ENCODE measurements at regions not wholly inside any gene's neighbourhood (a gene's known extent, or its start where the extent isn't known, plus 50 kb on each side); places are given as distances from the start of the nearest gene placed in this dataset.

DNA sequence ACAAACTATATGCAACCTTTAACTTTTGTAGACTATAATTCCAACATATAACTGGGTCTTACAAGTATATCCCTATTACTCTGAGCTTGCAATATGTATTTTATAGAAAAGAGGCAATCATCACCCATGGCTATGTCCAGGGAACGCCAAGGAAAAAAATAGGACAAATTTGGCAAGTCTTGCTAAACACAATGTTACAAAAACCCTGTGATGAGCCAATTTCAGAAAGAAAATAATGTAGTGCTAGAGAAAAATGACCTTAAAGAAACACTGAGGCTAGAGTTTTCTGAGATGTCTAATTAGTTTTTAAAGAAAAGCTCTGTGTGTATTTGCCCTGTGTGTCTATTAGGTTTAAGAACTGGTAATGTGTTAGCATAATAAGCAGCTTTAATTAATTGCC, 68.0 kb upstream of the FREM2 start:
- H3K9me3 ChIP-seq (ENCODE audit: control insufficient read depth, low read depth, low read length) = no peaks in the 10 kb centered on the region
- H3K4me3 ChIP-seq (ENCODE audit: low read length) = no peak overlapping the region
- no peaks in the 10 kb centered on the region for H3K36me3 ChIP-seq (ENCODE audit: control insufficient read depth, low read depth, low read length)
- no peak overlapping the region for H3K9ac ChIP-seq (ENCODE audit: low read length)
- H3K27me3 ChIP-seq (ENCODE audit: control insufficient read depth, insufficient read depth, low read length) = no peaks in the 10 kb centered on the region
- no peak overlapping the region for H3K27ac ChIP-seq (ENCODE audit: low read length)
- H3K4me1 ChIP-seq (ENCODE audit: control insufficient read depth, low read depth, low read length) = peaks cover 4% of the 10 kb centered on the region

DNA sequence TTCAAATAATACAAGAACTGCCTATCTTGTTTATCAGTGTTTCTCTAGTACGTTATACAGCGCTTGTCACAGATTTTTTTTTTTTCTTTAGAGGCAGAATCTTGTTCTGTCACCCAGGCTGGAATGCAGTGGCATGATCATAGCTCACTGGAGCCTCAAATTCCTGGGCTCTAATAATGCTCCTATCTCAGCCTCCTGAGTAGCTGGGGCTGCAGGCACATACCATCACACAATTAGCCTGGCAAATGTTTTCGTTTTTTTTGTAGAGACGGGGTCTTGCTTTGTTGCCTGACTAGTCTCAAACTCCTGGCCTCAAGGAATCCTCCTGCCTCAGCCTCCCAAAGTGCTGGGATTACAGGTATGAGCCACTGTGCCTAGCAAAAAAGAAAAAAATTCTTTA, 66.0 kb upstream of the FREM2 start:
- Histone ChIP-seq H3K36me3 (ENCODE audit: control insufficient read depth, low read depth, low read length) (no peaks in the 10 kb centered on the region), H3K9me3 (ENCODE audit: control insufficient read depth, low read depth, low read length) (no peaks in the 10 kb centered on the region), H3K4me1 (ENCODE audit: control insufficient read depth, low read depth, low read length) (peaks cover 18% of the 10 kb centered on the region), H3K27ac (ENCODE audit: low read length) (no peak overlapping the region), H3K27me3 (ENCODE audit: control insufficient read depth, insufficient read depth, low read length) (no peaks in the 10 kb centered on the region), H3K9ac (ENCODE audit: low read length) (no peak overlapping the region), H3K4me3 (ENCODE audit: low read length) (no peak overlapping the region)

DNA sequence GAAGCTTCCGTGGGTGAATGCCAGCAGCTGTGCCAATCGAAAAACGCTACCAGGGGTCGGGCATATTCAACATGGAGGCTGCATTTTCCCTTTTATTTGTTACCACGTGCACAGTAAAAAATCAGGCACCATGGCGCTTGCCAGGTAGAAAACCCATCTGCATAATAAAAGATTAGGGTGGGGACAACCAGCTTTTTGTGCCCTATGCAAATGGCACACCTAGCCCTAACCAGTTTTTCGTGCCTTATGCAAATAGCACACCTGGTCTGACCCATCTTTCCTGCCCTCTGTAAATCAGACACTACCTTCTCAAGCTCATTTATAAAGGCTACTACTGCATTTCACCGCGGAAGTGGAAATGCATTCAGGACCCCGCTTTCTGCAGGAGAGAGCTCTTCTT, 62.1 kb upstream of the FREM2 start:
- Histone ChIP-seq H3K9ac (ENCODE audit: low read length) (peak overlapping the region; percentile 34), H3K27ac (ENCODE audit: low read length) (no peak overlapping the region)

DNA sequence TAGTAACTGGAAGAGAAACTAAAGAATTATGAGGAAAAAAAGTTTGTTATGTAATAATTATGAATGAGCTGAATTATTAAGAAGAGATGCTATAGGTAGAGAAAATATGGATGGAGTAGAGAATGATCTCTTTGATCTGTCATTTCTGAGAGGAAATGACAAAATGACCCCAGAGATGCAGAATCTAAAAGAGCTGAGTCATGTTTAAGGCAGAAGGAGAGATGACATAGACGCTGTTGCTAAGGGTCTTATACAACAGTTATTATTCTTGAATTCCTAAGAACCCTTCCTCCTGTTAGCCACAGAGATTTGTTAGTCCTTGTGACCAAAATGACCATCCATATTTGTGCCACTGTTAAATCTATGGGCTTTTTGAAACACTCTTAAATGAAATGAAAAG, 58.3 kb upstream of the FREM2 start:
- no peaks in the 10 kb centered on the region for H3K36me3 ChIP-seq (ENCODE audit: control insufficient read depth, low read depth, low read length)
- no peaks in the 10 kb centered on the region for H3K9me3 ChIP-seq (ENCODE audit: control insufficient read depth, low read depth, low read length)
- H3K4me3 ChIP-seq (ENCODE audit: low read length) = no peak overlapping the region
- H3K27ac ChIP-seq (ENCODE audit: low read length) = no peak overlapping the region
- H3K4me1 ChIP-seq (ENCODE audit: control insufficient read depth, low read depth, low read length) = peaks cover 18% of the 10 kb centered on the region
- no peaks in the 10 kb centered on the region for H3K27me3 ChIP-seq (ENCODE audit: control insufficient read depth, insufficient read depth, low read length)
- no peak overlapping the region for H3K9ac ChIP-seq (ENCODE audit: low read length)

More for the DNA sequence above, 62.1 kb upstream of the FREM2 start:
- no peaks in the 10 kb centered on the region for H3K9me3 ChIP-seq (ENCODE audit: control insufficient read depth, low read depth, low read length)
- no peaks in the 10 kb centered on the region for H3K36me3 ChIP-seq (ENCODE audit: control insufficient read depth, low read depth, low read length)
- no peaks in the 10 kb centered on the region for H3K27me3 ChIP-seq (ENCODE audit: control insufficient read depth, insufficient read depth, low read length)
- H3K4me1 ChIP-seq (ENCODE audit: control insufficient read depth, low read depth, low read length) = peaks cover 18% of the 10 kb centered on the region
- H3K4me3 ChIP-seq (ENCODE audit: low read length) = peak overlapping the region; percentile 36

DNA sequence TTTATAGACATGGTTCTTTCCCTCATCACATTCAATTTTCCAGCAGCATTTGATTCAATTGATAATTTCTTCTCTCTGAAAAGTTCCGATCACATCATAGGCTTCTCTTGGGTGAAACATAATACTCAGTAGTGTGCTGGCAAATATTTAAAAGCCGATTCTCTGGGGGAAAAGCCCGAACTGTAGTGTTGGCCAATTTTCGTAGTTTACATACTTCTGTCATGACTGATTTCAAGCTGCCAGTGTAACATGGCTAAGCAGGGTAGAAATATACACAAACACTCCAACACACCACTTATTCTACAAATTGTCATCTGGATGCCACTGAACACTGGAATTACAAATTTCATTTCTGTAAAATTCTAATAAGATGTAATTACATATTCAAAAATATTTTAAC, 56.1 kb upstream of the FREM2 start:
- Histone ChIP-seq H3K27me3 (ENCODE audit: control insufficient read depth, insufficient read depth, low read length) (no peaks in the 10 kb centered on the region), H3K9me3 (ENCODE audit: control insufficient read depth, low read depth, low read length) (no peaks in the 10 kb centered on the region), H3K9ac (ENCODE audit: low read length) (no peak overlapping the region), H3K4me1 (ENCODE audit: control insufficient read depth, low read depth, low read length) (no peaks in the 10 kb centered on the region), H3K4me3 (ENCODE audit: low read length) (no peak overlapping the region), H3K27ac (ENCODE audit: low read length) (no peak overlapping the region), H3K36me3 (ENCODE audit: control insufficient read depth, low read depth, low read length) (no peaks in the 10 kb centered on the region)

DNA sequence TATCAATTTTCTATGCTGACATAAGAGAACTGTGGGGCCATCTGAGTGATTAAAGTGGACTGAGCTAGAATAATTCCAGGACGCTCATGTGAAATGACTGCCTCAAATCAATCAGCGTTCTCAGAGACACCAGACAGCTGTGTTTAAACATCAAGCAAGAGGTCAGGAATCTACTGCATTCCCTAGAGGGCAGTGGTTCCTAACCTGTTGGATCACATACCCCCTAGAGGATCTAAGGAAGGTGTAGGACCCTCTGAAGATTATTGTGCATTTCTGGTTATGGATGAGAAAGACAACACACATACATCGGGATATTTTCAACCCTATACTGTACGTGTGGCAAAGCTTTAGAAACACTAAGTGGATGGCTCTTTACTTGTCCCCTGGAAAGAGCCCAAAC, 51.8 kb upstream of the FREM2 start:
- H3K27me3 ChIP-seq (ENCODE audit: control insufficient read depth, insufficient read depth, low read length) = no peaks in the 10 kb centered on the region
- H3K9me3 ChIP-seq (ENCODE audit: control insufficient read depth, low read depth, low read length) = no peaks in the 10 kb centered on the region
- H3K27ac ChIP-seq (ENCODE audit: low read length) = no peak overlapping the region
- H3K4me1 ChIP-seq (ENCODE audit: control insufficient read depth, low read depth, low read length) = no peaks in the 10 kb centered on the region
- no peaks in the 10 kb centered on the region for H3K36me3 ChIP-seq (ENCODE audit: control insufficient read depth, low read depth, low read length)
- no peak overlapping the region for H3K9ac ChIP-seq (ENCODE audit: low read length)
- no peak overlapping the region for H3K4me3 ChIP-seq (ENCODE audit: low read length)

DNA sequence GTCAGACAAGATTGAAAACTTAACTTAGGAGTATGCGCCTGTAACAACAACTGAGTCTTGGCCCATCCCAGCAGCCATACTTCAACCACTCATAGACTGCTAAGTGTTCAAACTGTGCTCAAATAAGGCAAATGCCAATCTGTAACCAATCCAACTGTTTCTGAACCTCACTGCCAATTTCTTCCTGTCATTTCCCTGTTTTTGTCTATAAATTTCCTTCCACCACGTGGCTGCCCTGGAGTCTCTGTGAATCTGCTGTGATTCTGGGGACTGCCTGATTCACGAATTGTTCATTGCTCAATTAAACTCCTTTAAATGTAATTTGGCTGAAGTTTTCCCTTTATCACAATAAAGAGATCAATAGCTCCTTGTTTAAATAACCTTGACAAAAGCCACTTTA, 50.8 kb upstream of the FREM2 start:
- H3K36me3 ChIP-seq (ENCODE audit: control insufficient read depth, low read depth, low read length) = no peaks in the 10 kb centered on the region
- H3K27ac ChIP-seq (ENCODE audit: low read length) = no peak overlapping the region
- no peaks in the 10 kb centered on the region for H3K4me1 ChIP-seq (ENCODE audit: control insufficient read depth, low read depth, low read length)
- H3K9me3 ChIP-seq (ENCODE audit: control insufficient read depth, low read depth, low read length) = no peaks in the 10 kb centered on the region
- H3K4me3 ChIP-seq (ENCODE audit: low read length) = no peak overlapping the region
- no peak overlapping the region for H3K9ac ChIP-seq (ENCODE audit: low read length)
- H3K27me3 ChIP-seq (ENCODE audit: control insufficient read depth, insufficient read depth, low read length) = no peaks in the 10 kb centered on the region

DNA sequence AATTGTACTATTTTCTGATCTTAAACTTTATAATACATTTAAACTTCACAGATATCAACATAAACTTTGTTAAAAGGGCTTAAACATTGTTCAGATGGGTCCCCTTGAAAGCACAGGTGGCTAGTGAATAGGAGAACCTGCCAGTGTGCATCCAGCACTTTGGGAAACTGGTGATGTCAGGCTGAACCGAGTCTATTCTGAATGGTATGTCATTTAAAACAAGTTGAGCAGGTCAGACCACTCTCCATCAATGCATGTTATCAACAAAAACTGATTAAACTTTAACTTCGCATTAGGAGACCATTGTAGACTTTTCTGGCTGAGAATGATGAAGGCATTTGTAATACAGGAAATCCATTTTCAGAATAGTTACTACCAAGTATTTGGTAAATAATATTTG, 50.1 kb upstream of the FREM2 start:
- Histone ChIP-seq H3K4me3 (ENCODE audit: low read length) (no peak overlapping the region), H3K36me3 (ENCODE audit: control insufficient read depth, low read depth, low read length) (no peaks in the 10 kb centered on the region), H3K9me3 (ENCODE audit: control insufficient read depth, low read depth, low read length) (no peaks in the 10 kb centered on the region), H3K27ac (ENCODE audit: low read length) (no peak overlapping the region), H3K9ac (ENCODE audit: low read length) (no peak overlapping the region), H3K4me1 (ENCODE audit: control insufficient read depth, low read depth, low read length) (no peaks in the 10 kb centered on the region), H3K27me3 (ENCODE audit: control insufficient read depth, insufficient read depth, low read length) (no peaks in the 10 kb centered on the region)
